ENCODE measurements at regions not wholly inside any gene's neighbourhood (a gene's known extent, or its start where the extent isn't known, plus 50 kb on each side); places are given as distances from the start of the nearest gene placed in this dataset.

GRCh38 chr2:188916736-188917135 lies 57.4 kb upstream of the COL3A1 start:
- no peak for DNase-seq (ENCODE audit: insufficient read length, low spot score)
- TF ChIP-seq, protein P1, sequence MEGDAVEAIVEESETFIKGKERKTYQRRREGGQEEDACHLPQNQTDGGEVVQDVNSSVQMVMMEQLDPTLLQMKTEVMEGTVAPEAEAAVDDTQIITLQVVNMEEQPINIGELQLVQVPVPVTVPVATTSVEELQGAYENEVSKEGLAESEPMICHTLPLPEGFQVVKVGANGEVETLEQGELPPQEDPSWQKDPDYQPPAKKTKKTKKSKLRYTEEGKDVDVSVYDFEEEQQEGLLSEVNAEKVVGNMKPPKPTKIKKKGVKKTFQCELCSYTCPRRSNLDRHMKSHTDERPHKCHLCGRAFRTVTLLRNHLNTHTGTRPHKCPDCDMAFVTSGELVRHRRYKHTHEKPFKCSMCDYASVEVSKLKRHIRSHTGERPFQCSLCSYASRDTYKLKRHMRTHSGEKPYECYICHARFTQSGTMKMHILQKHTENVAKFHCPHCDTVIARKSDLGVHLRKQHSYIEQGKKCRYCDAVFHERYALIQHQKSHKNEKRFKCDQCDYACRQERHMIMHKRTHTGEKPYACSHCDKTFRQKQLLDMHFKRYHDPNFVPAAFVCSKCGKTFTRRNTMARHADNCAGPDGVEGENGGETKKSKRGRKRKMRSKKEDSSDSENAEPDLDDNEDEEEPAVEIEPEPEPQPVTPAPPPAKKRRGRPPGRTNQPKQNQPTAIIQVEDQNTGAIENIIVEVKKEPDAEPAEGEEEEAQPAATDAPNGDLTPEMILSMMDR (IDR thresholded peaks at IDR 0.05; ENCODE audit: insufficient read depth, missing control alignments), result no peak
- no peak for FAIRE-seq

DNA sequence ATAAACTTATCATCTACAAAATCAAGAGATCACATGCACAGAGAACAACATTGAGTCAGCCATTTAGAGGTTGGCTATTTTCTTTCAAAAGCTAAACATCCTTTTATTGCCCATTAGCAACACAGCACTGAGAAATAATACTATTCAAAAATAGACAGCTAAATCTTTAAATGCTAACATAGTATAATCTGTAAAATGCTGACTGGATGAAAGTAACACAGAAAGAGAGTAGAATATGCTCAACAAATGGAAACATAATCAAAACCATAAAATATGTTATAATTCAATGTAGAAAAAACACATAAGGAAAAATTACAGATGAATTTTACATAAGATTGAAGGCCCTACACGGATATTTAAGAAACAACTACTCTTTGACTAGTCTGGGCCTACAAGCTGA lies 56.5 kb upstream of the COL3A1 start:
- FAIRE-seq (no peak), DNase-seq (ENCODE audit: insufficient read length, low spot score) (no peak)
- TF ChIP-seq, protein P1 (IDR thresholded peaks at IDR 0.05; ENCODE audit: insufficient read depth, missing control alignments), result no peak

DNA sequence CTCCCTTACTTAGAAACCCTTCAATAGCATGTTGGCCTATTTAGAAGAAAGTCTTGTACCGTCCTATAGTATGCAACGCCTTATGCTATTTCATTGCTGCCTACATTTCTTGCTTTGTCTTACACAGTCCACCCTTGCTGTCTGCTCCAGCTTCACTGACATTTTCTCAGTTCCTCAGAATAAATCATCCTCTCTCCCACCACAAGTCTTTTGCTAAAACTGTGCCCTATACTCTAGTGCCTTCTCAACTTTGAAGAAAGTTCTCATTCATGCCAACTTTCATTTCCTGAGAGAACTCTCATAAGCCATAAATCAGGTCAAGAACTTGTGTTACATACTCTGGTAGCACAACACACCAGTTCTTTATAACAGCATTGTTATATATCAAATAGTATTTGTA lies 54.3 kb upstream of the COL3A1 start:
- no peak for FAIRE-seq

GRCh38 chr2:188922191-188922590 lies 52.0 kb upstream of the COL3A1 start:
- no peak for DNase-seq (ENCODE audit: insufficient read length, low spot score)
- FAIRE-seq, result no peak
- TF ChIP-seq, protein P1 (IDR thresholded peaks at IDR 0.05; ENCODE audit: insufficient read depth, missing control alignments), result no peak

More for the DNA sequence above, 54.3 kb upstream of the COL3A1 start:
- DNase-seq (ENCODE audit: insufficient read length, low spot score), result no peak
- TF ChIP-seq, protein P1 (IDR thresholded peaks at IDR 0.05; ENCODE audit: insufficient read depth, missing control alignments), result no peak

Measured in D721Med (cell line).